Activated CD8-positive, alpha-beta memory T cell treated with anti-CD3 and anti-CD28 coated beads for 24 hours (primary cell): ENCODE measurements at regions not wholly inside any gene's neighbourhood (a gene's known extent, or its start where the extent isn't known, plus 50 kb on each side); places are given as distances from the start of the nearest gene placed in this dataset.

ENCODE experiments used
- DNase-seq: peaks from one replicate; pipeline ENCODE4 v3.0.0-alpha.2; 2020

DNA sequence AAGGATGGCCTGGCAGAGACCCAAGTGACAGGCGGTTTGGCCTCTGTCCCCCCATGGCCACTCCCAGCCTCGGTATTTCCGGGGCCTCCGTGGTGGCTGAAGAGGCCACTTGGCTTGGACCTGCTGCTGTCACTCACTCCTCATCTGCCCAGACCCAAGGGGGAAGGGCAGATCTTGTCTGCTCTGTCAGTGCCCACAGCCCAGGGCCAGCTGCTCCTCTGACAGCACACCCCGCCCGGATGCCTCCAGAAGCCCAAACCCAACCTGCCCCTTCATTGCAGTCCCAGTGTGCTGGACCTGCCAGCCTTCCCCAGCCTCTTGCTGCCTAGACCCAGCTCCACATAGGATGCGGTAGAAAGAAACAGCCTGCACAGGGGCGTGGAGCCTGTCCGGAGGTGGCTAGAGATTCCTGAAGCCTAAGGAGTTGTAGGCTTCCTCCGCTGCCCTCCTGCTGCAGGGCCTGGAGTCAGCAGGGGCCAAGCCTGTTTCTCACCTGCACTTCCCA is 52.0 kb downstream of the MAGEF1 start:
- no peak for DNase-seq

DNA sequence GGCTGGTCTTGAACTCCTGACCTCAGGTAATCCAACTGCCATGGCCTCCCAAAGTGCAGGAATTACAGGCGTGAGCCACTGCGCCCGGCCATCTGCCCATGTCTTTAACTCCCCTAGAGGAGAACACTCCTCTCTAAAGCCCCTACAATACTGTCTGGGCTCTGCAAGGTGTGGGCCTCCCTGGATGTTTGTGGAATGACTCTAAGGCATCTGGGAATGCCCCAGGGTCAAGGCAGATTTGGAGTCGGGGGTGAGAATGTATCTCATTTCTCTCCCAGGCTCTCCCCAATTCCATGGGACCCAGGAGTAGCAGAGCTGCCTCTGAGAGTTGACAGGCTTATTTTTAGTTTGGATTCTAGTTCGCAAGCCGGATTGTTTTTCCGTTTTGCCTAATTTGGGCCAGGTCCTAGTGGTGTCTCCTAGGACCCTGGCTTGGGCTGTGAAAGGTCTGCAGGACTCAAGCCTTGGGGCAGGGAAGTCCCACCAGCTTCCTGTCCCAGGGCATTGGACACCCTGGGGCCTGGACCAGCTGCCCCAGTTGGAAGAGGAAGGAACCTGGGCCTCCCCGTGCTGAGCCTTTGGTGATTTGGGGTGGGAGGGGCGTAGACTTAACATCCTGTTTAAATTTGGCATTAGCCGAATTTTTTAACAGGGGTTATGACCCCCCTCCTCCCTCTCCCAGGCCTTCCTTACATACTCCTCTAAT is 53.5 kb downstream of the MAGEF1 start:
- no peak for DNase-seq

DNA sequence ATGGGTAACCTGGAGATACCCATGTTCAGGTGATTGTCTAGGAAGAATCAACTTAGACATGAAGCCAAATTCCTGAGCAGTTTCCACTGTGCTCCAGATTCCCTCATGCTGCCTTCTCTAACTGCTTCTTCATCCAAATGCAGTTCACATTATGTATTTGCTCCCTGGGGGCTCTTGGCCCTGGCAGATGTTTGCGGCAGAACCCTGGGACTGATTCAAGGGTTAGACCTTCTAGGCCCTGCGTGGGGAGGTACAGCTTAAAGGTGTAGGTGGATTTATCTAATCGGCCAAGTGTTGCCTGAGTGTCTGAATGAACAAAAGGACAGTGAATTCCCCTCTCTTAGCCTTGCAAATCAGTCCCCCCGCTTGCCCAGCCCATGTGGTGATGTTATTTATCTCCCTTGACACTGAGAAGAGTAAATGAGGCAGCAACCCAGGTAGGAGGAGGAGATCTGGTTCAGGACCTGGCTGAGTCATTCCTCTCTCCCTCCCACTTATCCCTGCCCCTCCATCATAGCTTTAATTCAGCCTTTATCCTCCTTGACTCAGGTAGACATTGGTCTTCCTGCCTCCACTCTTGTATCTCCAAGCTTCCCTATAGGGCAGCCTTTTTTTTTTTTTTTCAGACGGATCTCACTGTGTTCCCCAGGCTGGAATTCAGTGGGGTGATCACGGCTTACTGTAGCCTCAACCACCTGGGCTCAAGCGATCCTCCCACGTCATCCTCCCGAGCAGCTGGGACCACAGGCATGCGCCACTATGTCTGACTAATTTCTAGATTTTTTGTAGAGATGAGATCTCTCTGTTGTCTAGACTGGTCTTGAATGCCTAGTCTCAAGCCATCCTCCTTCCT is 54.8 kb downstream of the MAGEF1 start:
- DNase-seq: no peak

DNA sequence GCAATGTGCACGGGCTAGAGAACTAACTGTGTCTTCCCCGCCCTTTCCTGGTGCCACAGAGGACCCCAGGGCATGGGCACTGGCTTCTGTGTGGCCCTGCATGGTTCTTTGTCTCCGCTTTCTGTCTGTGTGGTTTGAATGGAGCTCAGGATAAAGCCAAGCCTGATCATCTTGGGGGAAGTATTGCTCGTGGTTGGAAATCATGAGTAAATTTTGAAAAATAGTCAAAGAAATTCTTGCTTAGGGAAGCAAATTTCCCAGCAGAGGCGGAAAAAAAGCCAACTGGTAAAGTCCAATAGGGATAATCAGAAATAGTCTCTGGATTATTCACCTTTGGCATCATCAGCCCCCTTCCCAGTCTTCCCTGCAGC is 55.4 kb downstream of the MAGEF1 start:
- no peak for DNase-seq

DNA sequence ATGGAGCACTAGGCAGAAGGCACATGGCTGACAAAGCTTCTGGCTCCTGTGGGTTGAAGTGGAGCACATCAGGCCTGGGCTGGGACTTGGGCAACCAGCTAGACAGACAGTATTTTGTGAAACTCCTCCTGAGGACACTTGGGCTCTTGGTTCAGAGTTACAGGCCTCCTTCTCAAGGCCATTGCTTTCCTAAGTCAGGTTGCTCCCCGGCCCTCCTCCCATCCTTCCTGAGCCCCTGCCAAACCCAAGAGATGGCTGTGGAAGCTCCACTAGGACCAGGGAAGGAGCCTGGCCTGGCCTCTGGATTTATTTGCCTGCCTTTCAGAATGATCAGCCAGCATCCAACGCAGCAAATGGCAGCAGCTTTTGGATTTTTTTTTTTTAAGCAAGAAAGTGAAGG is 56.3 kb downstream of the MAGEF1 start:
- no peak for DNase-seq

DNA sequence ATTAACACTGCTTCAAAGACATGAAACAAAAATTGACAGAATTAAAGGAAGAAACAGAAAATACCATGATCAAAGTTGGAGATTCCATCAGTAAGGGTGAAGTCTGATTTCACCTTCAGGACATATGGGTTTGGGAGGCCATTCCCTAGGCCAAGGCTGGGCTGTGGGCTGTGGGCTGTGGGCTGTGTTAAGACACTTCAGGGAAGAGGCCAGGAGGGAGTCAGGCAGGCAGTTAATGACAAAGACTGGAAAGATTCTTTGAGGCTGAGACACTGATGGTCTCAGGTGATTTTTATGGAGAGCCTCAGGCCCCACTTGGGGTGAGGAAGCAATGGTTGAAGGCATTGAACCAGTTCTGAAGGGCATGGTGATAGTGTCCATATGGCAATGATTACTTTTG is 57.5 kb downstream of the MAGEF1 start:
- DNase-seq: no peak

DNA sequence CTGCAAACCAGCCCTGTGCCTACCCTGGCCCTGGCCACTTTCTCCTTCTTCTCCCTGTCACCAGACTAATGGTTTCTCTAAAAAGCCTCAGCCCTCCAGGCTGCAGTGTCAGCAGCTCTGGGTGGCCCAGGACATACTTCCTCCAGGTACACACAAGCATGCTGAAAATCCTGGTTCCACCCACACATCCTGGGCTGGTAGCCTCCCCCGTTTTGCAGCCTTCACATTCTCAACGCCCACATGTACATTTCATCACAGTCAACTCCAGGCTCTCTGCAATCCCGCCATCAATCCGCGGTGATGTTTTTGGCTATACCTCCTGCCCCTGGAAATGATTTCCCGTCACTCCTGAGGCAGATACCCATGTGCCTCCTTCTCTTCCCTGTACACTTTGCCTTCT is 59.4 kb downstream of the MAGEF1 start:
- DNase-seq: no peak

DNA sequence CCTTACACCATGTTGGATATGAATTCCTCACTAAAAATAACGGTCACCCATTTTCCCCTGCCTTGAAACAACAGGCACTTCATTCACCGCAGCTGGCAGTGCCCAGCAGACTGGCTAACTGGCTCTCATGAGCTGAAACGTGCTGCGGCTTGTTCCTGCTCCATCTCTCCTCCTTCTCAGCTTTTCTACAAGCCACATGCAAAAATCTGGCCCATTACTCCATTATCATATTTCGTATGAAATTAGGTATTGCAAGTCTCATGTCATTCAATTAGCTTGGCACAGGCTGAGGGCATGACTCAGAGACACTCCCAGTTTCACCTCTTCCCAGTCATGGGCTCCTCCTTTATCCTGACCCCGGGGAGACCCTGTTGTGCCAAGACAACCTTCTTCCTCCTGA is 60.0 kb downstream of the MAGEF1 start:
- no peak for DNase-seq

DNA sequence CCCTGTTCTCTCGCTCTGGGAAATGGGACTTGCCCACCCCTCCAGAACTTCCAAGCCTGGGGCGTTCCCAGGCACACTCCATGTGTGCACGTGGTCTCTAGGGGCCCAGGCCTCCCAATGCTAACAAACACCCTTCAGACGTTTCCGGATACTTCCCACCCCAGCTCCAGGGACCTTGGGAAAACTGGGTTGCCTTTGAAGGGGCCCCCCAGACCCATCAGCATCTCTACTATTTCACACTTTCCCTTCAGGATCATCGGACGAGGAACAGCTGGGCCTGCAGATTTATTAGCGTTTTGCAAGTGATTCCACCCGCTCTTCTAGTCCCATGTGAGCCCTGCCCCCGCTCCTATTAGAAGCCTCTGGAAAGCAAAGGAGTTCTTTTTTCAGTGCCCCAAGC is 63.2 kb downstream of the MAGEF1 start:
- DNase-seq: no peak

DNA sequence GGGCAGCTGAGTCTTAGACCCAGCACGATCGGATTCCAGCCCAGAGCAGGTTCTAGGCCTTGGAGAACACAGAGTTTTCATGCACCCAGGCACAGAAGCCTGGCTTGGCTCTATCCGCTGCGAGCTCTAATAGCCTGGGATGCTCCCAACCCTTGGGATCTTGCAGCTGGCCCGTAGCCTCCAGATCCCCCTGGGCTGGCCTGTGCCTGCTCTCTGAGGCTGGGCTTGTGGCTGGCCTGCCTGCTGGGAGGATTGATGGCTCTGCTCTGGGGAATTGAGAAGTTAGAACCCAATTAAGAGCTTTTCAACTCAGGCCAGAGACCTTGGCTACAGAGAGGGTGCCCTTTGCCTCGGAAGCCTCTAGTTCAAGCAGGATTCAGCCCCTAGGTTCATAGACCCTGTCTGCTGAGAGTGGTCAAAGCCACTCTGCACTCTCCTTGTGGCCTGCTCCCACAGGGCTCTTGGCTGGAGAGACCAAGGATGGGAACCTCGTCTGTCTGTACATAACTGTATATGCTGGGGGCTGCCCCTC is 64.4 kb downstream of the MAGEF1 start:
- no peak for DNase-seq

DNA sequence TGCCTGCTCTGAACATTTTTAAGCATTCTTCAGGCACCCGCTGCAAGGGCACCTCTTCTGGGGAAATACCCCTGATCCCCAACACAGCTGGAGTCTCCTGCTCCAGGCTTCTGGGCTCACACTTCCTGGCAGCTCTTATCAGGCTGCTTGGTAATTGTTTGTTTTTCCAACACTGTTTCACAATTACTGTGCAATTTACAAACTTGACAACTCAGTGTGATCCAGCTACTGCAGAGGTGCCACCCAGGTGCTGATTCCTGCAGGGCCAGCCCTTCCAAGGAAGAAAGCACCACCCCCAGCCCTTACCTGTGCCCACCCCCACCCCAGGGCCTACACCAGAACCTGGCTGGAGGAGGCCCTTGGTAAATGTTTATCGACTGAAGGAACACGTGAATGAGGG is 66.5 kb downstream of the MAGEF1 start:
- no peak for DNase-seq

DNA sequence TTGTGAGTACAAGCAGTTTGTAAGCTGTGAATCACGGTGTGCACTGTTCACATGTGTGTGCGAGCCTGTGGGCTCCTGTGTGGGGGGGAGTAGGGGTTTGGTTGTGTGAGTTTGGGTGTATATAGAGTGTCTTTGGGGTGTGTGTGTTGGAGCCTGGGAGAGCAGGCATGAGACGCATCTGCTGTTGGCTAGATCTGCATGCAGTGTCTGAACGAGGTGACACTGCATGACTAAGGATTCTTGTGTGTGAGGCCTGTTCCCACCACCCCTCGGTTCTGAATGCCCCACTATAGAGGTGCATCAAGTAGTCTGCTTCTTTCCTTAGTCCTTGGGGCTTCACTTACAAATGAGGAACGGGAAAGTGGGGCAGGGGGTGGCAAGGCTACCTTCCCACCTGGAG is 68.4 kb downstream of the MAGEF1 start:
- DNase-seq: no peak

DNA sequence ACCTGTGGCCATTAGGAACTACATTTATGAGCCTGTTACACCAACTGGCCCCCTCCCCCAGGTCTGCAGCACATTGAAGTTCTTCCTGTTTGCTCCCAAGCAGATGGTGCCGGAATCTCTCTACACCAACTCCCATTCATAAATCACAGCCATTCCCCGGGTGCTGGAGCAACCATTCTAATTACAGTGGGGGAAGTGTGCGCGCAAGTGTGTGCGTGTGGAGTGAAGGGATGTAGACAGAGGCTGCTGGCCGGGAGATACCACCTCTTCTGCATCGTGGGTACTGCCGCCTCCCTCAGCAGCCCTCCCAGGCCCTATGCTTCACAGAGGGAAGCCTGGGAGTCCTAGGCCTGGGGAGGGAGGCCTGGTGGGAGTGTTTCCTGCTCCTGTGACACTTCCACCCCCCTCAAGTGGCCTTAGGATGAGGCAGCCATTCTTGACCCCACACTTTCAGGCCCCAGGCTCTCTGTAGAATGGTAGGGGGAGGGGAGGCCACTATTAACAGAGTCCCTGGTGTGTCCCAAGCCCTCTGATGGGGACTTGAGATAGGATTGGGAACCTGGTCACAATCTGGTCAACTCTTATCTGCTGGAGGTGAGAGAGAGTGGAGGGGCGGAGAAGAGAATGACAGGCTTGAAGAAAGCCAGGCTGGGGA is 69.1 kb downstream of the MAGEF1 start:
- DNase-seq: no peak

DNA sequence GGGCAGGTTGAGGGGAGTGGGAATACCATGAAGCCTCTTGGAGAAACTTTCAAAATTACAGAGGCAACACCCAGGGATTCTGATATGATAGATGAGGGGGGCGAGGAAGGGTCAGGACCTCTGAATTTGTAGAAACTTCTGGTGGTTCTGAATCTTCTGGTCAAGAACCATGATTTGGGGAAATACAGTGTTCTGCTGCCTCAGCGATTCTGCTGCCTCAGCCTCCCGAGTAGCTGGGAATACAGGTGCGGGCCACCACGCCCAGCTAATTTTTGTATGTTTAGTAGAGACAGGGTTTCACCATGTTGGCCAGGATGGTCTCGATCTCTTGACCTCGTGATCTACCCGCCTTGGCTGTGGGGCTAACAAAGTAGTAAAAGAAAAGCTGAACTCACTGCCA is 70.4 kb downstream of the MAGEF1 start:
- DNase-seq: no peak

DNA sequence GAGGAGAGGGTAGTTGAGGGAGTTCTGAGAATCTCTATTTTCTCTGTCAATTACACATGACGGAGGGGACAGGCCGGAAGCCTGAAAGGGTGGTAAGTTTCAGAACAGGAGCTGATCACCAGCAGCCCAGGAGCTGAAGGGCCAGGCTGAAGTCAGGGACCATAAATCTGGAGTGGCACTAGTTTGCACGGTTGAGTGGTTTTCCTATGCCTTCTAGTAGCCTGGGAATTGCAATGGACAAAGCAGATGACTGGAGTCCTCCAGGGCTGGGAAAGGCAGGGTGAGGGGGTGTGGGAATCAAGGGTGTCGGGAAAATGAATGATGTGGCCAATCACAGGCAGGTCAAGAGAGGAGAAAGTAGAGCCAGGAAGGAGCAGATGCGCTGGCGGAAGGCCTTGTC is 72.5 kb downstream of the MAGEF1 start:
- no peak for DNase-seq

DNA sequence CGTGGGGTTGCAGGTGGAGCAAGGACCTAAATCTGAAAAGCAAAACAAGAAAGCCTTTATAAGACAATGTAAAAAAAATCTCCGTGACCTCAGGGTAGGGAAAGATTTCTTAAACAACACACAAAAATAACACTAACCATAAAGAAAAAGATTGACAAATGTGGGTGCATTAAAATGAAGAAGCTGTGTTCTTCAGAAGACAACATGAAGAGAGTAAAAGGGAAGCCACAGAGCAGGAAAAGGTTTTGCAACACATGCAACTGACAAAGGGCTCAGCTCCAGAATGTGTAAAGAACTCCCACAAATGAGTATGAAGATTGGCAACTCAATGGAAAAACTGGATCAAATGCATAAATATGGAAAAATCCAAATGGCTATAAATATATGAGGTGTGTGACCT is 74.2 kb downstream of the MAGEF1 start:
- no peak for DNase-seq

DNA sequence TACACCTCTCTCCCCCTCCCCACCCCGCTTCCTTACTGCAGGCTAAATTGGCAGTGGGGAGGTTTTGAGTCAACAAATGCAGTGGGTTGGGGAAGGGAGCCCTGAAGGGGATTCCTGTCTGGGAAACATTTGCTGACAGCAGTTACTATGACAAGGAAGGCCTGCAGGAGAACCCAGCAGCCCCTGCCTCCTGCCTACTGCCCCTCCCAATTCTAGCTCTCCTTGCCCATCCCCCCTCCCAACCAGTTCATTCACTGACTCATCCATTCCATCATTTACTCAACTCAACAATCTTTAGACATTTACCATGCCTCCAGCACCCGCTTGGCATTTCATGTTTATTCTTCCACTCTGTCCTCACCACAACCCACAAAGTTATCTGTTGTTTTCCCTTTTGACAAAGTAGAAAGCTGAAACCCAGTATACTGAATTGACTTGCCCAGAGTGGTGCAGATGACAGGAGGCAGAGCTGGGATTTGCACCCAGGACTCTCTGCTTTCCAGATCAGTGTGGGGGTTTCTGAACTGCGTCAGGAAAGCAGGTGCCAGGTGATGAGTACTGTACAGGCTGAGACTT is 75.0 kb downstream of the MAGEF1 start:
- peak; percentile 69 for DNase-seq

DNA sequence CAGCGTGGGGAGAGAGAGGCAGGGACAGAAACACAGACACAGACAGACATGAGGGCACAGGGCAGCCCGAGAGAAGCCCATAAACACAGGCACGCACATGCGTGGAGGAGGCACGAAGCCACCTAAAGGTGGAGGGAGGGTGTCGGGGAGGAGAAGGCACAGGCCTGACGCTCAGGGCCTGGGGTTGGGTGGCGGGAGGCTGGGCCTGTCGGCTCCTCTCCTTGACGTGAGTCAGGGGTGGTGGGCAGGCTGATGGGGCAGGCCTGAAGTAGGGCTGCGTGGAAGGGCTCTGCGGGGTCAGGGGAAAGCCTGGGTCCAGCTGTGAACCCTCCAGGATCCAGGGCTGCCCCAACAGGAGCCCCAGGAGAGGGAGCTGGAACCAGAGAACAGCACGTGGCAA is 74.2 kb downstream of the EPHB3 start:
- no peak for DNase-seq

DNA sequence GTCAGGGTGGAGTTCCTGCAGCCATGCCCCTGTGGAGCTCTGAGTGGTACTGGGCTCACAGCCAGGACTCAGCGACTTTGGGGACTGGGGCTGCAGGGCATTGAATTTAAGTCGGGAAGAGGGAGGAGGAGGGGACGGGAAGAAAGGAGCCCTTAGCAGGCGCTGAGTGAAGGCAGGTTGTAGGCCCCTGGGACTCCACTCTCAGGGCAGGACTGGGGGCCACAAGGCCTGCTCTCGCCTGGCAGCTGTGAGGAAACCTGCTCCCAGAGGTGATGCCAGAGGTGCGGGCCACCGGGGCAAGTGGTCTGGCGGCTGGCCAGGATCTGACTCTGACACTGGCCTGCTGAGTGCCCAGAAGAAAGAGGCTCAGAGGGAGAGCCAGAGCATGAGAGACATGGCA is 73.5 kb downstream of the EPHB3 start:
- DNase-seq: no peak

DNA sequence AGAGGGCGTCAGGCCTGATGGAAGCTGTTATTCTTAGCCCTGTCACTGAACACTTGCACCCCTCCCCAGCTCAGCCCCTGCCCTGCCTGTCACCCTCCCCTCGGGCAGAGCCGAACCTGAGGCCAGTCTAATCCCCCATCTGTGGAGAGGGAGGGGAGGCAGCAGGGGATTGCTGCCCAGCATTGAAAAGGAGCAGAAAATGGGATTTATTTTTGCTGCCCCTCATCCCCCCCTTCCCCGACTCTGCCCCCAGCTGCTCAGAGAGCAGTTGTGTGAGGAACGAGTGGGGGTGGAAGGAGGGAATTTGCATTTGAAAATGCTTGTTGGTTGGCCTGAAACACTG is 71.6 kb downstream of the EPHB3 start:
- DNase-seq: no peak

DNA sequence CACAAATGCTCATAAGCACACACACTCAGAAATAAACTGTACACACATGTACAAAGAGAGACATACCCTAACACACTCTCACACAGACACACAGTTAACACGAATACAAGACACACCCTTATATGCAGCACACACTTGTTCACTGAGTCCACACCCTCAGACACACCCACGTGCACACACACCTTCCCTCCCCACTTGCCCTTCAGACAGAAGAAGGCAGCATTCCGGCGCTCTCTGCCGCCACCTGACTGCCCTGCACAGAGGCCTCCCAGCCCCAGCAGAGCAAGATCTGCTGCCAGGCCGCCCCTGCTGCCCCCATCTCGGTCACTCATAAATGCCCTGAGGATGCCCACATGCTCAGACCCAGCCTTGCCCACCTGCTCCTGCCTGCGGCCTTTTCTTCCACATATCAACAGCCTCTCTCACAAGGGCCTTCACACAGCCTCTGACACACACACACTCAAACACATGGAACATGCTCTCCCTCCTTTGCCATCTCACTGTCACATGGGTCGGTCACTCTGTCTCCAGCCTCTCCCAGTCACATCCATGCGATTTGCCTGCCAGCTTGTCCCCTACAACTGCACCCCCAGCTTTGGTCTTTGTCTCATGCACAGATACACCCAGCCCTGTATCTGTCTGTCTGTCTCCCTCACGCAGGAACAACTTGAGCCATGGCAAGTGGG is 71.1 kb downstream of the EPHB3 start:
- DNase-seq: no peak
